Choroid plexus epithelial cell (primary cell): ENCODE measurements at regions not wholly inside any gene's neighbourhood (a gene's known extent, or its start where the extent isn't known, plus 50 kb on each side); places are given as distances from the start of the nearest gene placed in this dataset.
A peak's percentile ranks its signal among the peaks of the same experiment; 100 is the strongest.

Source experiments
- DNase-seq: peaks from one replicate; pipeline ENCODE4 v3.0.0-alpha.2; 2010; ENCODE audit warnings: low read depth
- H3K4me3 ChIP-seq: 2 replicates; pipeline ENCODE4 v1.5.1; 2011; ENCODE audit warnings: low read depth, mild to moderate bottlenecking, control low read depth, low read length, moderate library complexity
- TF ChIP-seq, protein P1 (sequence below): conservative IDR thresholded peaks from 2 replicates; pipeline ENCODE4 v1.5.1; 2011; ENCODE audit warnings: low read depth, mild to moderate bottlenecking, control low read depth, inconsistent platforms, low read length, moderate library complexity

DNA sequence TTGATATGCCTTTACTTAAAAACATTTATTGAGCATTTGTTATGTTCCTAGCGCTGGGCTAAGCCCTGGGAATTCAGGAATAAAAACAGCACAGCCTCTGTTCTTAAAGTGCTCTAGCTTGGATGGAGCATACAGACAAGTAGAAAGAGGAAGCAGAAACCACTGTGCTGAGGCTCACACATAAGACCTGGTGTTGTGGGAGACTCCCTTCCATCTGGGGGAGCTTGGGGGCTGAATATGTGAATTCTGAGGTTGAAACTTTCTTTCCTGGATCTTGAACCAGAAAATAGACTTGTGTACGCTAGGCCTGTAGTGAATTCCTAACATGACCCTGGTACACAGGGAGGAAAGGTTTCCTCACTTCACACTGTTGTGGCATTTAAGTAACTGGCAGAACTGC lies 209.9 kb downstream of the ZNF326 start:
- no peak overlapping the region for H3K4me3 ChIP-seq
- TF ChIP-seq, protein P1, sequence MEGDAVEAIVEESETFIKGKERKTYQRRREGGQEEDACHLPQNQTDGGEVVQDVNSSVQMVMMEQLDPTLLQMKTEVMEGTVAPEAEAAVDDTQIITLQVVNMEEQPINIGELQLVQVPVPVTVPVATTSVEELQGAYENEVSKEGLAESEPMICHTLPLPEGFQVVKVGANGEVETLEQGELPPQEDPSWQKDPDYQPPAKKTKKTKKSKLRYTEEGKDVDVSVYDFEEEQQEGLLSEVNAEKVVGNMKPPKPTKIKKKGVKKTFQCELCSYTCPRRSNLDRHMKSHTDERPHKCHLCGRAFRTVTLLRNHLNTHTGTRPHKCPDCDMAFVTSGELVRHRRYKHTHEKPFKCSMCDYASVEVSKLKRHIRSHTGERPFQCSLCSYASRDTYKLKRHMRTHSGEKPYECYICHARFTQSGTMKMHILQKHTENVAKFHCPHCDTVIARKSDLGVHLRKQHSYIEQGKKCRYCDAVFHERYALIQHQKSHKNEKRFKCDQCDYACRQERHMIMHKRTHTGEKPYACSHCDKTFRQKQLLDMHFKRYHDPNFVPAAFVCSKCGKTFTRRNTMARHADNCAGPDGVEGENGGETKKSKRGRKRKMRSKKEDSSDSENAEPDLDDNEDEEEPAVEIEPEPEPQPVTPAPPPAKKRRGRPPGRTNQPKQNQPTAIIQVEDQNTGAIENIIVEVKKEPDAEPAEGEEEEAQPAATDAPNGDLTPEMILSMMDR, result no peak
- DNase-seq, result no peak

DNA sequence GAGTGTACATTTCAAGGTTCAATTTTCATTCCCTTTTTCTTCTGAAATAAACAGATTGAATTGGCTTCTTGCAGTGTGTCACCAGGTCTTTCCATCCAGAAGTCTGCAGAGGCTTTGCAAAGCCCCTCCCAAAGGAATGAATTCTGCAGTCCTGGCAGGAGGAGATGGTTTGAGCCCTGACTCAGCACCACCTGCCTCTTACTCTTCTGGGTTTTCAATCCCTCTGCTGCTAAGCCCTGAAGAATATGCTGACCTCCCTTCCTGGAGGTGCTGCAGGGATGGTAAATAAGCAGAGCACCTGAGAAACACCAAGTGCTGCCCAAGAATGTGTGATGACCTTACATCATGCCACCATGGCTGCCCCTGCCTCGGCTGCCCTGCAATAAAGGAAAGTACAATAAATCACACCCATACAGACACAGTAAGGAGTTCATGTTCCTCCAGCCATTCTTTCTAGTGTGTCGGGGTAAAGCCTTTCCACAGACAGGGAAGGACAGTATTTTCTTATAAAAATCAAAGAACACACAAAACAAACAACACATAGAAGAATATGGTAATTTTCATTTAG lies 209.2 kb downstream of the ZNF326 start:
- no peak for DNase-seq
- TF ChIP-seq, protein P1, result no peak

DNA sequence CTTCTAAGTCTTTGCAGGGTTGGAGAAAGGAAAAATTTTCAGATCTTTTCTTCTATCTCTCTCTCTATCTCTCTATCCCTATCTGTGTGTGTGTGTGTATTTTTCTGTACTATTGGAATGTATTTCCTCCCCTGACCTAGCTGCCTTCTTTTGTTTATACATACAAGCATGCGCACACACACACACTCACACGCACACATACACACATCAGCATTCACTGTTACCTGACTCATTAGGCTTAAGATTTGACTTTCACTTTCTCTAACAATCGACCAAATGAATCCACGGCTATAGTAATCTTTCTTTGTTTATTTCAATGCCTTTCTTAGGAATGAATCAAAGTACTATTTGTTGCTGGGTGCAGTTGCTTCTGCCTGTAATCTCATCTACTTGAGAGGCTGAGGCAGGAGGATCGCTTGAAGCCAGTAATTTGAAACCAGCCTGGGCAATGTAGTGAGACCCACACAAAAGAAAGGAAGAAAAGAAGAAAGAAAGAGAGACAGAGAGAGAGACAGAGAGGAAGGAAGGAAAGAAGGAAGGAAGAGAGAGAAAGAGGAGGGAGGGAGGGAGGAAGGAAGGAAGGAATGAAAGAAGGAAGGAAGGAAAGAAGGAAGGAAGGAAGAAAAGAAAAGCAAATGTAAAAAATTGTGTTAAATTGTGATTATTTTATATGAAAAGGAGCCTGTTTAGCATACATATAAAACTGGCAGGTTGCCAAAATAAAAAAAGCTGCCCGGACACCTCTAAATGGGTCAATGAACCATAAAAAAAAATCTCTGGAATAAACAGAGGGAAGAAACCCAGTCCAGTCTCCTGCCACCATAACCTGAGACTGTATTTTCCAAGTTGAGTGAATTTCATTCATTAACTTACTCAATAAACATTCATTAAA lies 206.8 kb downstream of the ZNF326 start:
- peak; percentile 74 for DNase-seq
- TF ChIP-seq, protein P1, result no peak
- peak overlapping the region; percentile 17 for H3K4me3 ChIP-seq

More for the DNA sequence above, 209.2 kb downstream of the ZNF326 start:
- H3K4me3 ChIP-seq, result no peak overlapping the region

DNA sequence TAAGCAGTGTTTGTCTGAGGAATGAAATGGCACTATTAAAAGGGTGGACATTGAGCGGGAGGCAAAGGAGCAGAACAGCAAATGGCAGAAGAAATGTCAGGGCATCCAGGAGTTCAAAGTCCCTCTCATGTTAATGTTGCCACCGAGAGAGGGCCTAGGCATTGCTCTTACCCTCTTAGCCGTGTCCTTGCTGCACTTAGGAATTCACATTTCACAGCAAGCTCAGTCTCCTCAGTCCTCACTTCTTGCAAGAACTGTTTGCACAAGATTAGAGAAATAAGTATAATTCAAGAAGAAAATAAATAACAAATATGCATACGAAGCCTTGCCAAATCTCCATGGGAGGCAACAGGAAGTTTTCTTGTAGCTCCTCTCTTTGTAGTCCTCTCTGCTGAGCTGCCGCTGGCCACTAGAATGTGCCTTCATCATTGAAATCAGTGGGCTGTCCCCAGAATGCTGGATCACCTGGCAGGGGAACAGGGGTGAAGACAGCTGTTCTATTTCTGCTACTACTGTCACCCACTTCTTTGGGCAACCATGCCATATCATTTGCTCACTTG lies 205.8 kb downstream of the ZNF326 start:
- TF ChIP-seq, protein P1, result no peak
- H3K4me3 ChIP-seq, result no peak overlapping the region
- DNase-seq, result peak; percentile 13

DNA sequence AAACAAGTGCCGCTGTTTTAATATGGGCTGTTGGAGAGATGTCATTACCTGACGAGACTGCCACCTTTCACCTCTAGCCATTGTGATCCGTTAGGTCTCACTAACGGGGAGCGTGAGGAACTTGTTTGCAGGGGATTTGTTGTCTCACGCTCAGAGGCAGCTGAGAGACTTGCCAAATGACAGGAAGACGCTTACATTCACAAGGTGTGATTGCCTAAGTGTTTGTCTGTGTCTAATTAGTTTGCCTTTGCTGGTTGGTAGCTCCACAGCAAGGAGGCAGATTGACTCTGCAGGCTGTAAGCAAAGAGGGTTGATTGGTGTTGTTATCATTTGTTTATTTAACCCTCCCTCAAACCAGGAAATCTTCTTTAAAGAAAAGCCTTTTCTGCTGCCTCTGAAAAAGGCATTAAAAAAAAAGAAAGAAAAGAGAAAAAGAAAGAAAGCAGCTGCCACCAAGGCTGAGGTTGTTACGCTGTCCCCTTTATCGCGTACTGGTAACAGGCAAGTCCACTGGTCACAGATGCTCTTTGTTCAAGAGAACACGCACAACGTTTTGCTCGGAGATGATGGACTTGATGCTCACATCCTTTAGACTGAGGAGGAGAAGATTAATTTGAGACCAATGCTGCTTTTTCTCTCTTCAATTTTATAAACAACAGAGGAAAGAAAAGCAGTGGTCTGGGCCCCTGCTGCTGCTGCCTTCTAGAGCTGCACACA lies 203.9 kb downstream of the ZNF326 start:
- H3K4me3 ChIP-seq, result no peak overlapping the region
- TF ChIP-seq, protein P1, result no peak
- no peak for DNase-seq

DNA sequence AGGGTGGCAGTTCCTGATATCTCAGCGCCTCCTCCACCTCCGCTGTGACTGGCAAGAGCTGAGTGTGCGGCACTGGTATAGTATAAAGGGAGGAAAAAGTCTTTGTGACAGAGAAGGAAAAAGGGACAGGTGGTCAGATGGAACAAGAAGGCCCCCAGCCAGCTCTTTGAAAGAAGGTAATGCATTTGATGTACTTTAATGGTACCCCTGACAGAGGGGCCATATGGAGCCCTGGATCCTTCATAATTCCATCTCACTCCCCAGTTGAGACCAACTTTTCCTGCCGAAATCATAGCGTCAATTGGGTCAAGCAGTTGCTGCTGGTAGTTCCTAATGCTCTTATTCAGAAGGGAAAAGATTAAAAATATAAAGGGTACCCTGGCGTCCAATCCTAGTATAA lies 198.2 kb downstream of the ZNF326 start:
- H3K4me3 ChIP-seq, result no peak overlapping the region
- TF ChIP-seq, protein P1, result no peak
- DNase-seq, result no peak
